Ureter (tissue), 1 donor: ENCODE measurements at regions not wholly inside any gene's neighbourhood (a gene's known extent, or its start where the extent isn't known, plus 50 kb on each side); places are given as distances from the start of the nearest gene placed in this dataset.

Source experiments
- DNase-seq: peaks from one replicate; pipeline ENCODE4 v3.0.0-alpha.2; 2020; ENCODE audit warnings: low spot score
- donor health status: DM: yes; HTN: yes; CAD: no.

DNA sequence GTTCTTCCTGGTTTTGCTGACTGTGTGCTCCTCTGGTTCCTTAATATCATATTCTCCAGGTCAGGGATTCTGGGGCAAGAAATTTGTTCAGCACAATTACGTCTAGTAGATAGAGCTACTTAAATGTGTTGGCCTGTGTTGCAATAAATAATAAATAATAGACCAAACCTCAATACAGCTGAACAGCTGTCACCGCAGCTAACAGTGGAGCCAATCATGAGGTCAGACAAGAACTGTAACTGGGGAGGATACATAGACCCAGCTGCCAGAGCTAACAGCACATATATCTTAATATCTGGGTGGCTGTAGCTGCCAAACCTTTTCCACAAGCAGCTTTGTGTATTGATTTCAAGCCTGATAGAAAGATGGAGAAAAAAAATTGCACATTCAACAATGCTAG is 1596.3 kb upstream of the PCDH20 start:
- no peak for DNase-seq

GRCh38 chr13:63010072-63010658 is 1594.5 kb upstream of the PCDH20 start:
- DNase-seq, result no peak

- no peak for DNase-seq
Observed at GRCh38 chr13:63005625-63006024, 1590.0 kb upstream of the PCDH20 start.

- DNase-seq, result no peak
Observed at GRCh38 chr13:62997696-62998095, 1582.0 kb upstream of the PCDH20 start.

- no peak for DNase-seq
Observed at GRCh38 chr13:62997038-62997599, 1581.5 kb upstream of the PCDH20 start.

DNA sequence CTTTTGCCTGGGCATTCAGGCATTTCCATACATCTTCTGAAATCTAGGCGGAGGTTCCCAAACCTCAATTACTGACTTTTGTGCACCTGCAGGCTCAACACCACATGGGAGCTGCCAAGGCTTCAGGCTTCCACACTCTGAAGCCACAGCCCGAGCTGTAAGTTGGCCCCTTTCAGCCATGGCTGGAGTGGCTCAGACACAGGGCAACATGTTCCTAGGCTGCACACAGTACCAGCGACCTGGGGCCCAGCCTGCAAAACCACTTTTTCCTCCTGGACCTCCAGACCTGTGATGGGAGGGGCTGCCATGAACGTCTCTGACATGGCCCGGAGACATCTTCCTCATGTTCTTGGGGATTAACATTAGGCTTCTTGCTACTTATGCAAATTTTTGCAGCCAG is 1558.2 kb upstream of the PCDH20 start:
- no peak for DNase-seq

DNA sequence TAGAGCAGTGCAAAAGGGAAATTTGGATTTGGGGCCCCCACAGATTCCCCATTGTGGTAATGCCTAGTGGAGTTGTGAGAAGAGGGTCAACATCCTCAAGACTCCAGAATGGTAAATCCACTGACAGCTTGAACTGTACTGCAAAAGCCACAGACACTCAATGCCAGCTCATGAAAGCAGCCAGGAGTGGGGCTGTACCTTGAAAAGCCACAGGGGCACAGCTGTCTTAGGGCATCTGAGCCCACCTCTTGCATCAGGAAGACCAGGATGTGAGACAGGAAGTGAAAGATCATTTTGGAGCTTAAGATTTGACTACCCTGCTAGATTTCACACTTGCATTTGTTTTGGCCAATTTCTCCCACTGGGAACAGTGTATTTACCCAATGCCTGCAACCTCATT is 1548.9 kb upstream of the PCDH20 start:
- DNase-seq, result no peak

DNA sequence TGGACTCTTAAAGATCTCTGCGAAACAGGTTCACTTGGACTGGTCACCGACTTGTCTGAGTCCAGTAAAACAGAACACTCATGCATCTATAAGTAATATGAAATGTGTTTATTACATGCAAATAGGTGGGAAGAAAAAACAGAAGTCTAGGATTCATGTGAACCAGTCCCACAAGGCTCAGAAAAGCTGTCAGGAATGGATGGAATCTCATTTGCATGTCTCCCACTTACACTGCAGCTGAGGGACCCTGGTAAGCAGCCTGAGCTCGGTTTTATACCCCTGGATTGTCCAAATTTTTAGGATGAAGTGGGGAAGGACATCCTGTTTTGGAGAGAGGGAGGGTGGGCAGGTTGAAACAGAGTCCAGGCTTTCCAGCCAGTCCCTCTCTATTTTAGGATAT is 1545.1 kb upstream of the PCDH20 start:
- no peak for DNase-seq

DNA sequence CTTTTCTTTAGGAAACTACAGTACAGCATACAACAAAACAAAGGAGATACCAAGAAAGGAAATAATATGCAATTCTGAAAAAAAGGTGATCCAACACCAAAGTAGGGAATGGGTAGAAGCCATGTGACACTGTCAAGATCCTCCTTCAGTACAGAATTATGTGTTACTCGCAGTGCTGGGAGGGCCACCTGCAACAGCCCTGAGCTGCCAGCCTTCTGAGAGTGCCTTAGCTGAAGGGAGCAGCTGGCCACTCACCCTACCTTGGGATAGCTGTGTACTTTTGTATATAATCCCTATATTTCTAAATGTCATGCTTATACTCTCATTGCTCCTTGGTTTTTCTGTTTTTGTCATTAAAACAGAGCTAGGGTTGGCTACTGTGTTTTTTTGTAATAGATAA is 1518.2 kb upstream of the PCDH20 start:
- DNase-seq, result no peak

- no peak for DNase-seq
Observed at GRCh38 chr13:62932256-62932883, 1516.7 kb upstream of the PCDH20 start.

DNA sequence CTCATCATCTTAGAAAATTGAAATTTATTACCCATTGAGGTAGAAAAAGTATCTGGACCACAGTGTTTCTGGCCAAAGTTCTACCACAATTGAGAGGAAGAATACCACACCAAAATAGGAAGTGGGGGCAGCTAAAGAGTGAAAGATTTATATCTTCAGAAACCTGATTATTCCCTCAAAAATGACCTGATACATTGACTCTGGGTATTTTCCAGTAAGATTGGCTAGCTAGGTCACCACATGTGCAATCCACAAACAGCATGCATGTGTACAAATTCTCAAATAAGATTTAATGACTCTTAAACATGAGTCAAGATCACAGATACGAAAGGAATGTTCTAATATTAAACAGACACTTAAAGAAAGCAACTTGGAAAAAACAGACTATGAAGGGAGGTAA is 1516.2 kb upstream of the PCDH20 start:
- no peak for DNase-seq

- DNase-seq, result no peak
Observed at GRCh38 chr13:62924395-62924794, 1508.7 kb upstream of the PCDH20 start.

DNA sequence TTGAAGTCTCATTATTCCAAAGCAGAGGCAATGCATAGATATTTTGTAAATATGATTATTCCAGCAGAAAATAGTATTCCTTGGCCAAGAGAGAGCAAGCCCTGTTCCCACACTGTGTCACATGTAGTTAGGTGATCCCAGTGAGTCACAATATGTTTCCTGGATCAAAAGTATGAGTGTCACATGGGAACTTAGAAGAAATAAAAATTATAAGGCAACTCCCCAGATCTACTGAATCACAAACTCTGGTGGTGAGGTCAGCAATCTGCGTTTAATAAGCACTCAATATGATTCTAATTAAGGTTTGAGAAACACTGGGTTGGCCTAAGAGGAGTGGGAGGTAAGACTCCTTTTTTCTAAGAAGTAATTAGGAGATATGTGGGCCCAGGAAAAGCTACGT is 1504.5 kb upstream of the PCDH20 start:
- DNase-seq, result no peak

- DNase-seq, result no peak
Observed at GRCh38 chr13:62919491-62919890, 1503.8 kb upstream of the PCDH20 start.

DNA sequence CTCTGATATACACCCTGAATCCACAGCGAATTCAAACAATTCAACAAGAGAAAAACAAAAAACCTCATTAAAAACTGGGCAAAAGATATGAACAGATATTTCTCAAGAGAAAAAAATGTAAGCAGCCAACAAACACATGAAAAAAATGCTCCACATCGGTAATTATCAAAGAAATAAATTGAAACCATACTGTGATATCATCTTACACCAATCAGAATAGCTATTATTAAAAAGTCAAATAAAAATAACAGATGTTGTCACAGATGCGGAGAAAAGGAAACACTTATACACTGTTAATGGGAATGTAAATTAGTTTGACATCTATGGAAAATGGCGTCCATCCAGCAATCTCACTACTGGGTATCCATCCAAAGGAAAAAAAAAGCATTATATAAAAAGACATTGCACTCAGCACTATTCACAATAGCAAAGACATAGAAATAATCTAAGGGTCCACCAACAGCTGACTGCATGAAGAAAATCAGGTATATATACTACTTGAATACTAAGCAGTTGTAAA is 1495.0 kb upstream of the PCDH20 start:
- DNase-seq, result no peak

- DNase-seq, result no peak
Observed at GRCh38 chr13:62908321-62908720, 1492.7 kb upstream of the PCDH20 start.

GRCh38 chr13:62906896-62907295 is 1491.2 kb upstream of the PCDH20 start:
- no peak for DNase-seq

DNA sequence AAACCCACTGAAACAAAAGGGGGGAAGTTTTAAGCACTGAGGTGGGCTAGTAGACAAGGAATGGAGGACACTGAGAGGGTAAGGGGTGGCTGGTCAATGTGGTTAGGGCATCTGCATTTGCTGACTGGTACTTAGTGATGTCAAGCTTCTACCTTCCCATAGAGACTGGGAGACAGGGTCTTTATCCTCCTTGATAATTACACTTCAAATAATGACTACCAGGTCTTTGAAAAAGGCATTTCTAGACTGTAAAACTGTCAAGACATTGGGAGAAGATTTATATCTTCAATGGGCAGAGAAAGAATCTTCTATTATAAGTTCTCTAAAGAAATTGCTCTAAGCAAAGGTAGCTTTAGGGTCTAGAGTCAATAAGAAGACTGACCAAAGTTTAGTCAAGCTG is 1490.8 kb upstream of the PCDH20 start:
- DNase-seq, result no peak

- no peak for DNase-seq
Observed at GRCh38 chr13:62887046-62887445, 1471.4 kb upstream of the PCDH20 start.

- DNase-seq, result no peak
Observed at GRCh38 chr13:62879071-62879470, 1463.4 kb upstream of the PCDH20 start.

DNA sequence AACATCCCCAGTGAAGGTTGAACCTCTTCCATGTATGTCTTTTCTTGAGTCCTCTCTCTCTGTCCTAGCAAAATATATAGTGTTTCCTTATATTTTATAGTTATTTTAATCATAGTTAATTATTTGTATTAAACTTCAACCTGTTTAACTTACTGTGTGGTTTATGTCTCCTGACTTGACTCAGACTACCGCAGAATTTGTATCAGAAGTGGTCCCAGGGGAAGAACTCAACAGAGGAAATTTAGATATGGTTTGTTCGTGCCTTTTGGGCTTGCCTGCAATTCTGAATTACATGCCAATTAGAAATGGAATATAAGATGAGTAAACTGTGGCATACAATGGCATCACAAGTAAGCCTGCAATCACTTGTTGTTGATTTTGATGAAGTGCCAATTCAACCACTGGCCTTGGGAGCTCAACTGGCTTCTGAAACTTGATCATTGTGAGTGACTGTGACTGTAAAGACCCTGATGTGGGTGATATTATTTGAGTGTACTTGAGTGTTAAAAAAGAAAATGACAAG is 1459.5 kb upstream of the PCDH20 start:
- DNase-seq, result no peak

DNA sequence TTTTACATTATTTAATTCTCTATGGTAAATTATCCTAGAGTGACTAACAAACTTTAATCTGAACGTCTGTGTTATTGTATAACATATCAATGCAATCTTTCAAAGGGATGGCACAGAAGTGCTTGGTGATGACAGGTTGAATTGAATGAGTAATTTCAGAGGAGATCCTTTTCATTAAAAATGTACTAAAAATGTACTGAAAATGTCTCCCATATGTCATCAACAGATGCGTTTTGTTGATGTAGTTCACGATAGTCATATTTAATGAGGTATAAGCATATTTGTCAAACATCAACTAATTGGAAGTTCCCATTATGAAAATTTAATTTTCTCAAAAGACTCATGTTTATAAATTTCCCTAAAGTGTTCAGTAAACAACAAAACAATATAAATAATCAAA is 1434.7 kb upstream of the PCDH20 start:
- DNase-seq, result no peak

- no peak for DNase-seq
Observed at GRCh38 chr13:62847520-62847919, 1431.9 kb upstream of the PCDH20 start.
